ENCODE measurements at regions not wholly inside any gene's neighbourhood (a gene's known extent, or its start where the extent isn't known, plus 50 kb on each side); places are given as distances from the start of the nearest gene placed in this dataset.
"Not testable (repeated sequence)": the region's sequence is repeated elsewhere in the genome, so short reads cannot be mapped to it uniquely, and the experiment has no call there.

DNA sequence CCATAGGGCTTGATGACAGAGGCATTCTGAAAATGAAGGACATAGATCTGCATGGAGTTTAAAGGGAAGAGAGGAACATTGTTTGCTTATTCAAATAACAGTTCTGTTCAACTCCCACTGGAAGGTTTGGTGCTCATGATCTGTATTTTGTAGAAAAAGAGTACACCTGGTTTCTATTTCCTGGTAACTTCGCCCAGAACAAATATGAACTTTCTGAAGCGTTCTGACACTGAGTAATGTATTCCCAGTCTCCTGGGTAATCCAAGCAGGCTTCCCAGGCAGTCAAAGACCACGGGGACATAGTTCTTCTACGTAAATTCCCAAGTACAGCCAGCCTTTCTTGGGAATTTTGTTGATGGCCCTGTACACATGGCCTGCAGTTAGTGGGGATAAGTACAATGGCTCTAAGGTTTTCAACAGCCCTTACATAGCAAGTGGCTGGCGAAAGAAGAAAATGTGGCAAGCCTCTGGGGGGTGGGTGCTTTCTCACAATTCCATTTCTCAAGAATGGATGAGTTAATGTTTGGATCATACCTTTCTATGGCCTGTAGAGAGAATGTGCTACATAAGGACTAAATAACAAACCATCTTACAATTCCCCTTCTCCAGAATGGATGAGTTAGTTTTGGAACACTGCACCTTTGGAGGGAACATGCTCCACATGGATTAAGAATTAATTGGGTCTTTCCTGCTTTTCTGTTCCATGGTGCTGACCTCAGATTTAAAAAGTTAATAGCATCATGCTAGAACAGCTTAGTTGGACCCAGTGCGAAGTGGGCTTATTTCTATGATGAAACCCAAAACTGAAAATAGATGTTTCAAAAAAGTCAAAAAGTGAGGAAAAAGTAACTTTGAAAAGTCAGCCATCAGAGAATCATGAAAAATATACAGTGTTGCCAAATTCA is 52.7 kb downstream of the COL6A6 start:
- intact Hi-C loops (cut with DNase I, micrococcal nuclease): no loop called here
- no peak for ATAC-seq
- no peak for DNase-seq

GRCh38 chr3:130572769-130573168 is 55.8 kb downstream of the COL6A6 start:
- intact Hi-C loops (cut with DNase I, micrococcal nuclease): no loop called here
- no peak for DNase-seq
- ATAC-seq: no peak

DNA sequence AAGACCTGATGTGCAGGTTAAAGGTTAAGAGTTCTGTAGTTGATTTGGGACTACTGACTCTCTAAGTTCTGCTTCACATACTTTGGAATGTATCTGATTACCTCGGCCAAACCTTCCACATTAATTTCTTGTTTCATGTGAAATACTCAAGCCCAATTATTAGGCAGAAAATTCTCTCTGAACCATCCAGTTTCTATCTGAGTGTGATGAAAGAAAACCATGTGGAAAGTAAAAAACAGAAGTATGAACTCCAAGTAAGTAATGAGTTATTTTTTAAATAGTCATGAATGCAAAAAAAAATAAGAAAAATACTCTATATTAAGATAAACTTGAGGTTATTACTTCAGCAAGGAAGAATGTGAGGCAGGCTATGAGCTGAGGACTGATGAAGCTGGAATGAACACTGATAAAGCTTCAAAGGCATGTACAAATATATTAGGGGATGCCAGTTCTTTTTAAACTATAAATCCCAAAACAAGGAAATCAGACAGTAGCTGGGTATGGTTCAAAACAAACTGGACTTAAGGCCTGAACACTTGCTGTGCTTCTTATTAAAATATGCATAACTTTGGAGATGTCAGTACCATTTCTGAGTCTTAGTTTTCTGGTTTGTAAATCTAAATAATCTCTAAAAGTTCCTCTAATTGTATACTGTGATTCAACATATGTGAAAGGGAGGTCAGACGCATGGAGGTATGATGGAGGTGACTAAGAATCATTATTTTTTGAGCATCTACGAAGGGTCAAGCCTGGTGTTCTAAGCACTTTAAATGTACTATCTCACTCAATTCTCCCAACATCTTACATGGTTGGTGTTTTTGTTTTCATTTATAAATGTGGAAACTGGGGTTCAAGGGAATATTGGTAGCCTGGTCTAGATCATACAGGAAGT is 59.6 kb downstream of the COL6A6 start:
- ATAC-seq: no peak
- DNase-seq: no peak
- intact Hi-C loops (cut with DNase I, micrococcal nuclease): no loop called here

DNA sequence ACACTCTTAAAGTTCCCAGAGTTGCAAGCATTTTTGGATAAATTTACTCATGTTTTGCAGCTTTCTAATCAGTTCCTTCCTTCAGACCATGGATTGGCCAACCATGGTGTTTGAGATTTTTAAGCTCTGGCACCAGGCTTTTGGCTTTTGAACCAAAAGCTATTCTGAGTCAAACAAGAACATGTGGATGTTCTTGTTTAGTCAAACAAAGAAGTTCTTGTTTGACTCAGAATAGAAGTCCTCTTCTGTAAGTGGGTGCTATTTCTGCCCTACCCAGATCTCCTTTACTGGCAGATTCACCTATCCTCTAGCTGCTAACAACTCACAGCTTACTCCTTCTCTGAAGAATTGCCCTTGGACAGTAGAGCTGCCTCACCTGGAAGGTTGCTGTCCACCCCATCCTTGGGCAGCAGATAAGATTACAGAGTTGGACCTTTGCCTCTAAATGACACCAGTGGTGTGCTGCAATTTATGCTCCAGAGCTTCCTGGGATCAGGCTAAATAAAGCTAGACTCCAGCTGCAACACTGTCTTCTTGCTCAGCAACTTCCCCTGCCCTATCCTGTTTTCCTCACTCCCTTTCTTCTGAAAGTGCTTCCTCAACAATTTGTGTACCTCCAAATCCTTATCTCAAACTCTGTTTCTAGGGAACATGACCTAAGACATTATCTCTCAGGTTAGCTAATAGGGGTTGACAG is 65.6 kb downstream of the COL6A6 start:
- intact Hi-C loops (cut with DNase I, micrococcal nuclease): no loop called here
- no peak for ATAC-seq

DNA sequence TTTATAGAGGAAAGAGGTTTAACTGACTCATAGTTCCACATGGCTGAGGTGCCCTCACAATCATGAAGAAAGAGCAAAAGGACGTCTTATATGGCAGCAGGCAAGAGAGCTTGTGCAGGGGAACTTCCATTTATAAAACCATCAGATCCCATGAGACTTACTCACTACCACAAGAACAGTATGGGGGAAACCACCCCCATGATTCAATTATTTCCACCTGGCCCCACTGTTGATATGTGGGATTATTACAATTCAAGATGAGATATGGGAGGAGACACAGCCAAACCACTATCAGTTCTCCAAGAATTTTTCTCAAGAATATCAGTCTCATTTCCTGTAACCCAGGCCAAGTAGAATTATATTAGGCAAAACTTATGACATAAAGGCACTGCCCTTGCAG is 77.8 kb downstream of the COL6A6 start:
- ATAC-seq; intact Hi-C loops (cut with DNase I, micrococcal nuclease); DNase-seq: not testable (repeated sequence)

More for the DNA sequence above, 65.6 kb downstream of the COL6A6 start:
- DNase-seq: no peak

- DNase-seq (no peak), ATAC-seq (no peak)
- intact Hi-C loops (cut with DNase I, micrococcal nuclease): no loop called here
Measured at GRCh38 chr3:130596484-130596883, 79.5 kb downstream of the COL6A6 start.

DNA sequence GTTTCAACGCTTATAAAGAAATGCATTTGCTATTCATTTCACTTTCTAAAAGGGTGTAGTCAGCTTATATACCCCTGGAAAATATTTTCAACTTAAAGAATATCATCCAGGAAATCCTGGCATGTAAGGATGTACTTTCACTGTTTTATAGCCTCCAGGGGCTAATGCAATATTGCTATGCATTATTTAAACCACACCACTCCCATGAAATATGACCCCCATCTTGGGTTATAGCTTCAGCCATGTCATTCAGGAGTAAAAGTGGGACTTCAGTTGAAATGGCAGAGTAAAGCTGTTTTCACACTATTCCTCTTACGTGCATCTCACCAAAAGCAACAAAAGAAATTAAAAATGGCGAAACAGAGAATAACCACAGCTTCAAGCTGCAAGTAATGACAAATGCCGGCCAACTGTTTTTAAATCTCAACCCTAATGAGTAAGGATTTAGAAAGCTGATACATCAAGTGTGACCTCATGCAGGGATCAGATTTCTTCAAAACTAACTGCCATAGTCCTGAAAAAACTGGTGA is 84.5 kb downstream of the COL6A6 start:
- intact Hi-C loops (cut with DNase I, micrococcal nuclease): no loop called here
- no peak for ATAC-seq

GRCh38 chr3:130604806-130605205 is 87.8 kb downstream of the COL6A6 start:
- intact Hi-C loops (cut with DNase I, micrococcal nuclease): no loop called here
- no peak for ATAC-seq
- no peak for DNase-seq

More for the DNA sequence above, 84.5 kb downstream of the COL6A6 start:
- no peak for DNase-seq

DNA sequence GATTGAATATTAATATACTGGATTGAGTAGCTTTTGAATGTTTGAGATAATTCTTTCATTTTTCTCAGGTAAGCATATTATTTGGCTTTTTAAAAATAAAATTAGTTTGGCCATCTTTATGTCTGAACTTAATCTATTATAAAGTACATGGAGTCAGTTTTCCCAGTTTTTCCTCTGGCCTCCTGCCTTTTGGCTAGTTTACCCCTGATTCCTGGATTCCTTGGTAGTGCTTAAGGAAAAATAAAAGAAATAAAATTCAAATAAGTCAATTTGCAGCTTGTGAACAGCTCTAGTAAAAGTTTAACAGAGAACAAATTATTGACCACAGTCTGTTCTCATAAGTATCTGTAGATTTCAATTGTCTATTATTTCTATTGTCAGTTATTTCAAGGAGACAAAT is 89.4 kb downstream of the COL6A6 start:
- no peak for DNase-seq
- intact Hi-C loops (cut with DNase I, micrococcal nuclease): no loop called here
- ATAC-seq: no peak

- intact Hi-C loops (cut with DNase I, micrococcal nuclease): no loop called here
- DNase-seq: no peak
Measured at GRCh38 chr3:130607553-130608154, 90.7 kb downstream of the COL6A6 start.

DNA sequence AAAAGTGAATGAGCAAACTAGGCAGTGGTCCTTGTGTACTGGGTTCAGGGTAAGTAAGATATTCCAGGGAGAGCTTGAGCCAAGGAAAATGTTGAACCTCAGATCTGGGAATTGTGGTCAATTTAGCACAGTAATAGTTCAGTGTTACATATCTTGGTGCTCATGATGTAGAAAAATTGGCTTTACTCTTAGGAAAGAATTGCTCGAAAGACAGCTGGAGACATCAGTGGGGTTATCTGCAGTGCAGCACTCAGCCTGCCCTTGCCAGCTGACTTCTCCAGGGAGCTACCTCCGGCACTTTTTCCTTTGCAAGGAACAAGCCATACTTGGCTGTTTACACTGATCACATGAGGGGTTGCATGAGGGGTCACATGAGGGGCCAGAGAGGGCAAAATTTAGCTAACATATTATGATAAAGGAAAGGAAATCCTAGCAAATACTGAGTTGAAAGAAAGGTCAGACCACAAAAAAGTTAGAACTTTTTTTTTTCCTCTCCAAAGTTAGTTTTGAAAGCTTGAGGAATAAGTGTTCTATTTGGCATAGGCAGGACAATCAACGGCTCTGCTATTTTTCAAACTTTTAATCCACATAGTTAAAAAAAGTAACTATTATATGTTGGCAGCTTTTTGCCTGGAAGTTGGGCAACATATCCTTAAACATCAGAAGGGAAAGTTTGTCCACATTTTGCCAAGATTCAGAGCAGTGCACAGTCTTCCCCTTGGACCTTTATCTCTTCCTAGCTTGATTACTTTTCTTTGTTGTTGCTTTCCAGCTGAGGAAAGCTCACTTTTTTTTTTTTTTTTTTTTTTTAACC is 92.4 kb downstream of the COL6A6 start:
- DNase-seq: peak in 1 of 2 donors; percentile 31
- no peak for ATAC-seq
- intact Hi-C loops (cut with DNase I, micrococcal nuclease): no loop called here

More at GRCh38 chr3:130607553-130608154, 90.7 kb downstream of the COL6A6 start:
- ATAC-seq: no peak

DNA sequence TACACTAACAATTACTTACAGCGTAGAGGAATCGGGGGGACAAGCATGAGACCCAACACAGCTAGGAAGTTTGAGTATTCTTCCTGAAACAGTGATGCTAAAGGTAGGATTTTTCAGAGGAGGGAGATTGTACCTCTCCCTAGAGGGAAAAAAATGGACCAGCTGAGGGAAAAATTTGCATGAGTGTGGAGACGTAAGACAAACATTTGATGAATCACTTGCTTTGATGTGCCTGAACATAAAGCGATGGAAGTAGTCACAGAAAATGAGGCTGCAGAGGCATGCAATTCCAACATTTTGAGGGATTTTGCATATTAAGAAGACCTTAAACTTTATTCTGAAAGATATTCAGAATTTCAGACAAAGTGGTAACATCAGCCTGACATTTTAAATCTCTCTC is 102.2 kb downstream of the COL6A6 start:
- DNase-seq (no peak), ATAC-seq (no peak)
- intact Hi-C loops (cut with DNase I, micrococcal nuclease): no loop called here

DNA sequence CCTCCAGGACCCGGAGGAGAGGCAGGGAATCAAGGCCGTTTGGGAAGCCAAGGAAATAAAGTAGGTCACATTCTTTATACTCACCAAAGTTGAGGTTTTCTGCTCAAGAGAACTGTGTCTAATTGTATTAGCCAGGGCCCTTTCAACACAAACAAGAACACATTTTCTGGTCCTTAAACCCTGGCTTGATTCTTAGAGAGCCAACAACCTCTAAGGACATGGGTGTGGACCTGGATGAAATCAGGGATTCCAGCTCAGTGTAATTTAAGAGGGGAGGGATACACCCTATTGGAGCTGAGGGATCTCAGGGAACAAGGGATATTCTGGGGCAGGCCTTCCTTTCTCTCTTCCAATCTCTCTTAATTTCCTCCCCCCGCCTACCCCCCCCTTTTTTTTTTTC is 104.8 kb downstream of the COL6A6 start:
- no peak for ATAC-seq
- DNase-seq: no peak
- intact Hi-C loops (cut with DNase I, micrococcal nuclease): no loop called here

GRCh38 chr3:130626049-130626448 is 109.1 kb downstream of the COL6A6 start:
- intact Hi-C loops (cut with DNase I, micrococcal nuclease): no loop called here
- DNase-seq (no peak), ATAC-seq (no peak)

GRCh38 chr3:130627143-130627855 is 110.3 kb downstream of the COL6A6 start:
- ATAC-seq: no peak

DNA sequence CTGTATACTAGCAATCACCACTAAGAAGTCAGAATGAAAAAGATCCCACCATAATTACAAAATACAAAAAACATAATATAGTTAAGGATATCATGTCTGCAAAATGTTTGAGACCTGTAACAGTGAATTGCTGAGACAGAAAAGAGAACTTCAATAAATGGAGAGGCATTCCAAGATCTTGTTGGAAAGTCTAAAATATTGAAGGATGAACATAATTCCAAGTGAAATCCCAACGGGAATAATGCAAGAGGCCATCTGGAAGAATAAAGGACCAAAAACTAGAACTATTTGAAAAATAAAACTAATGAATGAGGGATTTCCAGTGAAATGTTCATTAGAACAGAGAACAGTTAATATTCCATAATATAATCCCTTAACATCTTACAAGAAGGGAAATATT is 110.9 kb downstream of the COL6A6 start:
- ATAC-seq (no peak), DNase-seq (no peak)
- intact Hi-C loops (cut with DNase I, micrococcal nuclease): no loop called here

More at GRCh38 chr3:130627143-130627855, 110.3 kb downstream of the COL6A6 start:
- no peak for DNase-seq
- intact Hi-C loops (cut with DNase I, micrococcal nuclease): no loop called here
